ENCODE measurements at regions not wholly inside any gene's neighbourhood (a gene's known extent, or its start where the extent isn't known, plus 50 kb on each side); places are given as distances from the start of the nearest gene placed in this dataset.

- DNase-seq (ENCODE audit: low read depth in 3 of 3) = no peak
Measured at GRCh38 chr2:129779783-129780182, 199.7 kb upstream of the RAB6C start.

GRCh38 chr2:129780316-129781270 lies 198.9 kb upstream of the RAB6C start:
- no peak for DNase-seq (ENCODE audit: low read depth in 3 of 3)

- no peak for DNase-seq (ENCODE audit: low read depth in 3 of 3)
Measured at GRCh38 chr2:129781749-129782632, 197.5 kb upstream of the RAB6C start.

GRCh38 chr2:129782633-129782990 lies 196.9 kb upstream of the RAB6C start:
- no peak for DNase-seq (ENCODE audit: low read depth in 3 of 3)

- no peak for DNase-seq (ENCODE audit: low read depth in 3 of 3)
Measured at GRCh38 chr2:129784486-129784885, 195.0 kb upstream of the RAB6C start.

- no peak for DNase-seq (ENCODE audit: low read depth in 3 of 3)
Measured at GRCh38 chr2:129791712-129792111, 187.8 kb upstream of the RAB6C start.

- no peak for DNase-seq (ENCODE audit: low read depth in 3 of 3)
Measured at GRCh38 chr2:129793431-129793902, 186.0 kb upstream of the RAB6C start.

GRCh38 chr2:129794116-129794515 lies 185.3 kb upstream of the RAB6C start:
- no peak for DNase-seq (ENCODE audit: low read depth in 3 of 3)

- DNase-seq (ENCODE audit: low read depth in 3 of 3) = no peak
Measured at GRCh38 chr2:129794540-129794939, 184.9 kb upstream of the RAB6C start.

GRCh38 chr2:129796225-129796624 lies 183.2 kb upstream of the RAB6C start:
- DNase-seq (ENCODE audit: low read depth in 3 of 3) = no peak

GRCh38 chr2:129796801-129797488 lies 182.5 kb upstream of the RAB6C start:
- no peak for DNase-seq (ENCODE audit: low read depth in 3 of 3)

GRCh38 chr2:129797489-129798300 lies 181.8 kb upstream of the RAB6C start:
- DNase-seq (ENCODE audit: low read depth in 3 of 3) = no peak

- no peak for DNase-seq (ENCODE audit: low read depth in 3 of 3)
Measured at GRCh38 chr2:129798301-129798581, 181.2 kb upstream of the RAB6C start.

GRCh38 chr2:129798626-129799025 lies 180.8 kb upstream of the RAB6C start:
- no peak for DNase-seq (ENCODE audit: low read depth in 3 of 3)

GRCh38 chr2:129799036-129799958 lies 180.2 kb upstream of the RAB6C start:
- no peak for DNase-seq (ENCODE audit: low read depth in 3 of 3)

- no peak for DNase-seq (ENCODE audit: low read depth in 3 of 3)
Measured at GRCh38 chr2:129800285-129800684, 179.2 kb upstream of the RAB6C start.

- DNase-seq (ENCODE audit: low read depth in 3 of 3) = no peak
Measured at GRCh38 chr2:129800686-129801085, 178.8 kb upstream of the RAB6C start.

GRCh38 chr2:129801575-129801974 lies 177.9 kb upstream of the RAB6C start:
- DNase-seq (ENCODE audit: low read depth in 3 of 3) = no peak

GRCh38 chr2:129802290-129802689 lies 177.2 kb upstream of the RAB6C start:
- no peak for DNase-seq (ENCODE audit: low read depth in 3 of 3)

- DNase-seq (ENCODE audit: low read depth in 3 of 3) = no peak
Measured at GRCh38 chr2:129803032-129803431, 176.4 kb upstream of the RAB6C start.
